HL-60 (cell line): ENCODE measurements at regions not wholly inside any gene's neighbourhood (a gene's known extent, or its start where the extent isn't known, plus 50 kb on each side); places are given as distances from the start of the nearest gene placed in this dataset.
"Not testable (repeated sequence)": the region's sequence is repeated elsewhere in the genome, so short reads cannot be mapped to it uniquely, and the experiment has no call there.

Source experiments
- DNase-seq, 2 experiments: peaks; one replicate each; pipeline ENCODE4 v3.0.0-alpha.2; 2010 to 2020; ENCODE audit warnings: low read depth in 1 of 2, low spot score in 1 of 2
- H3K27ac ChIP-seq: fragments of 250-450 bp; sonication (Bioruptor Pico); replicated peaks from 2 replicates; pipeline ENCODE4 v1.5.1; 2020; ENCODE audit warnings: mild to moderate bottlenecking, moderate library complexity
- H3K27me3 ChIP-seq: fragments of 250-450 bp; sonication (Bioruptor Pico); 2 replicates; pipeline ENCODE4 v1.5.1; 2021; ENCODE audit warnings: mild to moderate bottlenecking, moderate library complexity; ENCODE audit not compliant: insufficient read depth, poor library complexity, severe bottlenecking
- H3K4me3 ChIP-seq: replicated peaks from 2 replicates; pipeline ENCODE4 v1.5.1; 2011; ENCODE audit warnings: mild to moderate bottlenecking, control low read depth, low read length; ENCODE audit not compliant: insufficient read depth
- CTCF ChIP-seq: IDR thresholded peaks from one replicate; pipeline ENCODE4 v1.5.1; 2011; ENCODE audit warnings: low read length, control low read depth, inconsistent platforms; ENCODE audit not compliant: insufficient read depth
- GABPA ChIP-seq: IDR thresholded peaks from 2 replicates; pipeline ENCODE4 v1.6.1; 2012; ENCODE audit warnings: low read depth
- POLR2AphosphoS5 ChIP-seq: IDR thresholded peaks from 2 replicates; pipeline ENCODE4 v1.6.1; 2012; ENCODE audit warnings: low read depth
- REST ChIP-seq: IDR thresholded peaks from 2 replicates; pipeline ENCODE4 v1.6.1; 2012; ENCODE audit warnings: low read depth; ENCODE audit not compliant: insufficient replicate concordance
- SPI1 ChIP-seq: IDR thresholded peaks from 2 replicates; pipeline ENCODE4 v1.6.1; 2012; ENCODE audit warnings: low read depth, mild to moderate bottlenecking, borderline replicate concordance

- DNase-seq = no peak
- H3K27ac ChIP-seq = no peak overlapping the region
- H3K4me3 ChIP-seq = no peak overlapping the region
- no peaks in the 10 kb centered on the region for H3K27me3 ChIP-seq
- TF ChIP-seq GABPA = no peak
- TF ChIP-seq SPI1 = no peak
- no peak for TF ChIP-seq POLR2AphosphoS5
- TF ChIP-seq CTCF = no peak
- no peak for TF ChIP-seq REST
Measured at GRCh38 chr4:160450876-160451275, 1348.0 kb downstream of the RAPGEF2 start.

- not testable (repeated sequence) for H3K27me3 ChIP-seq, H3K27ac ChIP-seq, DNase-seq, H3K4me3 ChIP-seq
Measured at GRCh38 chr4:160481696-160482690, 1379.1 kb downstream of the RAPGEF2 start.

- no peak for DNase-seq
- no peak overlapping the region for H3K27ac ChIP-seq
- no peak overlapping the region for H3K4me3 ChIP-seq
- no peak for TF ChIP-seq POLR2AphosphoS5
- TF ChIP-seq GABPA = no peak
- no peak for TF ChIP-seq SPI1
- TF ChIP-seq REST = no peak
- no peak for TF ChIP-seq CTCF
- H3K27me3 ChIP-seq = no peaks in the 10 kb centered on the region
Measured at GRCh38 chr4:160485071-160485687, 1382.3 kb downstream of the RAPGEF2 start.

- no peak for DNase-seq
- H3K4me3 ChIP-seq = no peak overlapping the region
- TF ChIP-seq SPI1 (no peak), POLR2AphosphoS5 (no peak), CTCF (no peak), REST (no peak), GABPA (no peak)
- H3K27ac ChIP-seq = no peak overlapping the region
- H3K27me3 ChIP-seq = no peaks in the 10 kb centered on the region
Measured at GRCh38 chr4:160492181-160492580, 1389.3 kb downstream of the RAPGEF2 start.
